ENCODE measurements at regions not wholly inside any gene's neighbourhood (a gene's known extent, or its start where the extent isn't known, plus 50 kb on each side); places are given as distances from the start of the nearest gene placed in this dataset.

- TF ChIP-seq CTCF (IDR thresholded peaks at IDR 0.05; ENCODE audit: insufficient read depth, low read depth, low read length) (no peak), EZH2 (IDR thresholded peaks at IDR 0.05; ENCODE audit: insufficient read depth, low read length) (no peak)
Measured at GRCh38 chr13:66113882-66114526, 1116.1 kb downstream of the PCDH9 start.

Data from astrocyte (in vitro differentiated cells and primary cell).